NCI-H146 (cell line): ENCODE measurements at regions not wholly inside any gene's neighbourhood (a gene's known extent, or its start where the extent isn't known, plus 50 kb on each side); places are given as distances from the start of the nearest gene placed in this dataset.
A peak's percentile ranks its signal among the peaks of the same experiment; 100 is the strongest.

Experiments used
- DNase-seq: peaks from one replicate; lab custom pipeline; 2025; lab: John Stamatoyannopoulos, UW

GRCh38 chr14:65936342-65936975, 523.9 kb downstream of the FUT8 start:
- DNase-seq = no peak

DNA sequence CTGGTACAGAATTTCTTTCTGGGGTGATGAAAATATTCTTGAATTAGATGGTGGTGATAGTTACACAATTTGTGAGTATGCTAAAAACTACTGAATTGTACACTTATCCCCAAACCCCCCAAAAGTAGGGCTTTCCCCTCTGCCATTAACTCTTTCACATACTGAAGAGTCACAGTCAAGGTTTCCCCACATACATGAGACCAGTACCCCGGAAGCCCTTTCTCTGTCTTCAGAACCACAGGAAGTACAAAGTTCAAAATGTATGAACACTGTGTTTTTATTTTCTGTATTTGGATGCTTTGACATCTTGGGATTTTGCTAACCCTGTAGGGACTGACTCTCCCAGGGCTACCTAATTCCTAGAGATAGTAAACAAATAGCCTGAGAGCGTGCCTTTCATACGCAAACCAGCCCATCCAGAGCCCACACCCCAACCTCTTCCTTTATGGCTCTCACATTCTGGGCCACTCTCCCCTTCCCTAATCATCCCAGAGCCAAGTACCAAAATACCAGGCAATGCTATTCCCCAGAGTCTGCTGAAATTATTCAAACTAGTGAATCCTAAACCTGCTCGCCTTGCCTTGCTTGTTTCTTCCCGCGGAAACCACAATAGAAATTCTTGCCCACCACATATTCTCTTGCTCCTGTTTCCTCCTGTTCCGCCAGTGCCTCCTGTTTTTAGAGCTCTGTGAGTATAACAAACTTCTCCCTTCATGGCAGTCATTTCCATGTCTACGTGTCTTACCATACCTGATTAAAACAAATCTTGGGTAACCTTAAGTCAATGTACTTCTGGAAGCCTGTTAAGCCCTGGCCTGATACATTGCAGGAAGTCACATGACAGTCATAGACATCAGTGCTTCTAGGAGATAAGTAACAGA, 524.8 kb downstream of the FUT8 start:
- DNase-seq = no peak

DNA sequence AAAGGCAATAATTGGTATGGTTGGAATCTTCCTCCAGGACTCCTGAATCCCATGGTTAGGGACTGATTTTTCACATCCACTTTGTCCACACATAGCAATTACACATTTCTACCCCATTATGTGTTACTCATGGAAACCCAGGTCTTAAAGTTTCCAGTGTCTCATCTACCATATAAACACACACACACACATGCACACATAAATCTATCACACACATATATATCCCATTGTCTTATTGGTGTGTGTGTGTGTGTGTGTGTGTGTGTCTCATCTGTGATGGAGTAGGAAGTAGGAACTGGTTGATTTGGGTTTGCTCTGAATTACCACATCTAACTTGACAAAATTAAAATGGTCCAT, 525.4 kb downstream of the FUT8 start:
- no peak for DNase-seq

DNA sequence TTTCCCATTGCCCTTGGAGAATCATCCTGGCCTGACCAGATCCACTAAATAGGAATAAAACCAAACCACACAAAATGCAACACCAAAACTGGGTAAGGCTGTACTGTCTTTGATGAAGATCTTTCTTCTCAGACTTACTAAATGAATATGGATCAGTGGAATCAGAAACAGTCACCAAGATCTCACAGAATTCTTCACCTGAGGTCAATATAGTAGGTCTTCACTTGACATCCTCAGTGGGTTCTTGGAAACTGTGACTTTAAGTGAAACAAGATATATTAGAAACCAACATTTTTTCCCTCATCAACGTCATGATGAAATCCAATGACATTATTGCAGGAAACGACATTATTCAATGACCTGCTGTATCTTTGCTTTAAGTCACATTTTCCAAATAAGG, 526.2 kb downstream of the FUT8 start:
- DNase-seq = no peak

- DNase-seq = no peak
Observed at GRCh38 chr14:65939184-65939583, 526.7 kb downstream of the FUT8 start.

GRCh38 chr14:65940056-65940735, 527.7 kb downstream of the FUT8 start:
- peak; percentile 73 for DNase-seq

- no peak for DNase-seq
Observed at GRCh38 chr14:65941091-65941490, 528.6 kb downstream of the FUT8 start.

GRCh38 chr14:65943150-65943549, 530.6 kb downstream of the FUT8 start:
- DNase-seq = no peak

DNA sequence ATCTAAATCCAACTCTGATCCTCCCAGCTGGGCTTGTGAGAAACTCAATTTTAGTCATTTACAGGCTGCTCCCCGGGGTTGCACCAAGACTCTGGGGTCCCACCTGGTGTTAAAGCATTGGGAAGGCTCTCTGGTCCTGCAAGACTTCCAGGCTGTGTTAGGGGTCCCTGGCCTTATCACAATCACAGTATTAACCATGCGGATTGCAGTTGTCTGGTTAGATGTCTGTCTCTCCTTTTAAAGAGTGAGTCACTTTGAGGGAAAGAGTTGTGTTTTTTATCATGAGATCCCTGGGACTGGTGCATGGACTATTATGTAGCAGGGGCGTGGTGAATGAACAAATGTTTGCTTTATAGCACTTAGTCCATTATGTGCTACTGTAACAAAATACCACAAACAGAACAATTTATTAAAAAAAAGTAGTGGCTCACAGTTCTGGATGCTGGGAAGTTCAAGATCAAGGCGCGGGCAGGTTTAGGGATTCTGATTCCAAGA, 531.4 kb downstream of the FUT8 start:
- DNase-seq = no peak

GRCh38 chr14:65945327-65945726, 532.8 kb downstream of the FUT8 start:
- DNase-seq = no peak

- no peak for DNase-seq
Observed at GRCh38 chr14:65946494-65946893, 534.0 kb downstream of the FUT8 start.

DNA sequence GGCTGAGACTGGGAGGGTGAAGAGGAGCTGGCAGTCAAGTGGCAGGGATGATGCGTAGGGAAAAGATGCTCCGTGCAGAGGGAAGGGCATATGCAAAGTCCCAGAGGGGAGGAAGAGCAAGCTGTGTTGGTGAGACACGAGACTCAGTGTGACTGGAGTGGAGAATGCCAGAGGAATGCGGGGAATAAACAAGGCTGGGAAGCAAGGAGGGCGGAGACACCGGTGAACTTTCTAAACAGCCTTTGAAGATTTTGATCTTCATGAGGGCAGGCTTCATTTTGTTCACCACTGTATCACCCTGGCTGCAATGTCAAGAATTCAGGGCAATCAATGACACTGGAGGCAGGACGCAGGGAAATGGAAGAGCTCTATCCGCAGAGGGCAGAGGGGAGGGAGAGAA, 535.8 kb downstream of the FUT8 start:
- no peak for DNase-seq

- DNase-seq = peak; percentile 17
Observed at GRCh38 chr14:65949711-65950516, 536.3 kb upstream of the CCDC196 start.

GRCh38 chr14:65954942-65955341, 531.2 kb upstream of the CCDC196 start:
- peak; percentile 8 for DNase-seq

DNA sequence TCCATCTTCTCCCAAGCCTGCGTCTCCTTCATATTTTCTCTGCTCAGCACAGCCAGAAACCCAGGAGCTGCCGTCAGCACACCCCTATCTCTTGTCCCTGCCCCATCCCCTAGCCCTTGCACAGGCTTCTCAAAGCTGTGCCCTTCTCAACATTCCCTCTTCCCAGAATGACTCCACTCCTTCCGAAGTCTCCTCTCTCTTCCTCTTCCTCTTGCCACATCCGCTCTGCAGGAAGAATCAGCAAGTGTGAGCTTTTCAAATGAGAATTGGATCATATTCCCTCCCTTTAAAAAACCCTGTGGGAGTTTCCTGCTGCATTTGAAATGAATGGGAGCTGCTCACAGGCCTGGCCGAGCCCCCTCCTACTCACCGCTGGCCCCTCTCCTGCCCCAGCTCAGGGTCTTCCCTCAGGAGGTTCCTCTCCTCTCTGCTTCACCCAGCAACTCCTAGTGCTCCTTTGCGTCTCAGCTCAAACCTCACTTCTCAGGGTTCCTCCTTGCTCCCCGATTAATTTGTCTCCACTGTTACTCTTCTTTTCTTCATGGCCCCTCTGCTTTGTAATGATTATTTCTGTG, 528.5 kb upstream of the CCDC196 start:
- DNase-seq = no peak

DNA sequence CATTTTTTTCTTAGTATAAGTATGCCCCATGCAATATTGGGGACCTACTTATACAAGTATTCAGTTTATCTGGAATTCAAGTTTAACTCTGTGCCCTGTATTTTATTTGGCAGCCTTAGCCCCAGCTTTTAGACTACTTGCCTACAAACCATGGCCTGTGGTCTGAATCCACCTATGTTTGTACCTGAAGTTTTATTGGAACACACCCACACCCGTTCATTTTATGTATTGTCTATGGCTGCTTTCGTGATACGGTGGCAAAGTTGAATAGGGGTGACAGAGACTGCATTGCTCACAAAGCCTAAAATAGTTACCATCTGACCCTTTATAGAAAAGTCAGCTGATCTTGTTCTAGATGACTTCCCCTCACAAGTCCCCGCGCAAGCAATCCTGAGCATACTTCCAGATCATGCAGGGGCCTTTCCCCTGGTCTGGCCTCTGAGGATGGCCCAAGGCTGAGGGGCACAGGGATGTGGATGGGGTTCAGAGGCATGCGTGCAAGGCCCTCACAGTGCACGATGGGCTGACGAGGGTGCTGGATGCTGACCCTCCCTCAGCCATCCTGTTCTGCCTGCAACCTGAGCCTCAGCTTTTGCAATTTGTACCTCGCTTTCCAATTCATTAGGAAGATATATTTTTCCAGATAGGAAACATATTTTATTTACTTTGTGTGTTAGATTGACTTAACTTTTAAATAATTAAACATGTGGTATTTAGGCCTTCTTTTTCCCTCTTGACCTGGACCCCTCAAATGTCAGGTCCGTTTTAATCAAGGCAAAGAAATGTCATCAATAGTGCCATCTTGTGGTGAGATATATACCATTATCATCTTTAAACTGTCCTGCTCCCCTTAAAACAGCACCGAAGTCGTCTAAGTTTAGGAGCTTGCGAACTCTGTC, 527.3 kb upstream of the CCDC196 start:
- peak; percentile 14 for DNase-seq

GRCh38 chr14:65959563-65960024, 526.6 kb upstream of the CCDC196 start:
- DNase-seq = no peak

GRCh38 chr14:65961004-65961403, 525.2 kb upstream of the CCDC196 start:
- DNase-seq = peak; percentile 38

- DNase-seq = no peak
Observed at GRCh38 chr14:65962952-65963351, 523.2 kb upstream of the CCDC196 start.

DNA sequence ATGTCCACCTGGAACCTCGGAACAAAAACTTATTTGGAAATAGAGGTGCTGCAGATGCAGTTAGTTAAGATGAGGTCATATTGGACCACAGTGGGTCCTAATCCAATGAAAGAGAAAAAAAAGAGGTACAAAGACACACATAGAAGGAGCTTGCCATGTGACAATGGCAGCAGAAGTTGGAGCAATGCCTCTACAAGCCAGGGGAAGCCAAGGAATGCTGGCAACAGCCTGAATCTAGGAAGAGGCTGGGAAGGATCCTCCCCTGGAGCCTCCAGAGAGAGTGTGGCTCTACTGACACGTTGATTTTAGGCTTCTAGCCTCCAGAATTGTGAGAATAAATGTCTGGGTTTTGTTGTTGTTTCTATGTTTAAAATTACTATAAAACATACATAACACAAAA, 521.8 kb upstream of the CCDC196 start:
- DNase-seq = no peak
